ENCODE measurements at regions not wholly inside any gene's neighbourhood (a gene's known extent, or its start where the extent isn't known, plus 50 kb on each side); places are given as distances from the start of the nearest gene placed in this dataset.

DNA sequence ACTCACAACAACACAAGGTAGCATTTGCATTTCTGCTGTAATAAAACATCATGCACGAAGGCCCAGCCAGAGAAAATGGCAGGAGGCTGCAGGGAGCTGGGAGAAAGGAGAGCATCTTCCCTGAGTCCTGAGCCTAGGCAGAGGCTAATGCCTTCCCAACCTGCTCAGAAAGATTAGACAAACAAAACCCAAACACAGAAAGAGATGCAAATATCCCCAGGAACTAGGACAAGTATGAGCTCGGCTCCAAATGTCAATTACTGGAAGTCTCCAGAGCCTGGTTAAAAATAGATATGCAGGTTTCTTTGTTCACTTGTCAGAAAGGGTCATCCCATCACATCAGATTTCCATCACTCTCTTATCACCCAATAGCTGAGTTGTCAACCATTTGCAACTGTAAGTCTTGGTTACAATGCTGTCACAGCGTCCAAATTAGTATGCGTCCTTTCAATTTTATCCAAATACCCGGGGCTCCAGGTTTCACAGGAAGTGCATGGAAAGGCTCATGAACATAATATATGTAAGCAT lies 316.5 kb upstream of the CELF2 start:
- no TSS peak for BruUV-seq (replicated peaks)
- Histone ChIP-seq H3K4ac (ENCODE audit: low read depth, low read length) (no peak overlapping the region), H3K9me1 (ENCODE audit: insufficient read depth, low read length) (no peaks in the 10 kb centered on the region), H3K4me2 (ENCODE audit: low read depth, low read length) (no peak overlapping the region), H4K20me1 (ENCODE audit: insufficient read depth, low read length) (no peaks in the 10 kb centered on the region), H2BK120ac (ENCODE audit: low read depth, low read length) (no peak overlapping the region), H2AK9ac (replicated peaks; ENCODE audit: low read depth, low read length, poor library complexity) (no peak overlapping the region), H3K36me3 (ENCODE audit: control insufficient read depth, insufficient read depth, low read length) (no peaks in the 10 kb centered on the region), H2AFZ (replicated peaks; ENCODE audit: low read length, poor library complexity) (no peak overlapping the region), H2BK20ac (ENCODE audit: low read depth, low read length) (no peak overlapping the region), H4K5ac (ENCODE audit: low read depth, low read length) (no peak overlapping the region), H3K9ac (ENCODE audit: low read depth, low read length) (no peak overlapping the region), H3K9me3 (ENCODE audit: control insufficient read depth, insufficient read depth, low read length) (no peaks in the 10 kb centered on the region), H3K56ac (ENCODE audit: extremely low read depth, insufficient read depth, low read length) (no peak overlapping the region), H3K18ac (ENCODE audit: low read depth, low read length) (no peak overlapping the region), H3K14ac (replicated peaks; ENCODE audit: low read depth, low read length) (no peak overlapping the region), H3K79me1 (ENCODE audit: low read depth in 1 of 2, low read length in 2 of 2) (no peaks in the 10 kb centered on the region), H3K4me1 (ENCODE audit: control insufficient read depth, insufficient read depth, low read length) (no peaks in the 10 kb centered on the region), H4K91ac (ENCODE audit: insufficient read depth, low read depth, low read length) (no peak overlapping the region), H3K4me3 (ENCODE audit: insufficient read depth, low read depth, low read length) (no peak overlapping the region), H3K27me3 (ENCODE audit: control insufficient read depth, insufficient read depth, low read length) (no peaks in the 10 kb centered on the region), H4K8ac (ENCODE audit: low read depth in 2 of 2, low read length in 2 of 2) (no peak overlapping the region), H3K23ac (ENCODE audit: low read depth, low read length) (no peak overlapping the region), H2AK5ac (ENCODE audit: low read depth, low read length) (no peak overlapping the region), H3K27ac (ENCODE audit: insufficient read depth, low read length) (no peak overlapping the region), H2BK15ac (ENCODE audit: low read depth, low read length) (no peak overlapping the region), H2BK5ac (ENCODE audit: low read depth, low read length, poor library complexity, severe bottlenecking) (no peak overlapping the region)
- no CpG with 5 or more reads among the region's 5 CpGs for WGBS, 2 experiments (ENCODE audit: extremely low coverage in 2 of 2, insufficient read length in 1 of 2)
- dilution Hi-C loops (cut with HindIII; ENCODE audit: low sequenced_read_pairs, unreplicated experiment) (no loop called here), in situ Hi-C loops (cut with MboI; ENCODE audit: low sequenced_read_pairs) (no loop called here), intact Hi-C loops (cut with micrococcal nuclease) (no loop called here)
- TF ChIP-seq RFX5 (IDR thresholded peaks at IDR 0.05; ENCODE audit: low read depth, low read length) (no peak), NFE2L2 (IDR thresholded peaks at IDR 0.05; ENCODE audit: low read depth, low read length) (no peak), BHLHE40 (IDR thresholded peaks at IDR 0.05; ENCODE audit: low read depth, low read length) (no peak), CEBPB (IDR thresholded peaks at IDR 0.05; ENCODE audit: low read depth, low read length) (no peak), POLR2A (IDR thresholded peaks at IDR 0.05; ENCODE audit: low read depth, low read length) (no peak), RCOR1 (IDR thresholded peaks at IDR 0.05; ENCODE audit: insufficient replicate concordance, low read length) (no peak), SMC3 (IDR thresholded peaks at IDR 0.05; ENCODE audit: low read depth, low read length) (no peak), MAFK (IDR thresholded peaks at IDR 0.05; ENCODE audit: low read depth, low read length) (no peak), MAZ (IDR thresholded peaks at IDR 0.05; ENCODE audit: borderline replicate concordance, low read depth, low read length) (no peak), CHD1 (IDR thresholded peaks at IDR 0.05; ENCODE audit: low read depth, low read length) (no peak), FOS (IDR thresholded peaks at IDR 0.05; ENCODE audit: low read depth, low read length) (no peak), MXI1 (IDR thresholded peaks at IDR 0.05; ENCODE audit: borderline replicate concordance, low read depth, low read length) (no peak)
- TF ChIP-seq, protein P1, sequence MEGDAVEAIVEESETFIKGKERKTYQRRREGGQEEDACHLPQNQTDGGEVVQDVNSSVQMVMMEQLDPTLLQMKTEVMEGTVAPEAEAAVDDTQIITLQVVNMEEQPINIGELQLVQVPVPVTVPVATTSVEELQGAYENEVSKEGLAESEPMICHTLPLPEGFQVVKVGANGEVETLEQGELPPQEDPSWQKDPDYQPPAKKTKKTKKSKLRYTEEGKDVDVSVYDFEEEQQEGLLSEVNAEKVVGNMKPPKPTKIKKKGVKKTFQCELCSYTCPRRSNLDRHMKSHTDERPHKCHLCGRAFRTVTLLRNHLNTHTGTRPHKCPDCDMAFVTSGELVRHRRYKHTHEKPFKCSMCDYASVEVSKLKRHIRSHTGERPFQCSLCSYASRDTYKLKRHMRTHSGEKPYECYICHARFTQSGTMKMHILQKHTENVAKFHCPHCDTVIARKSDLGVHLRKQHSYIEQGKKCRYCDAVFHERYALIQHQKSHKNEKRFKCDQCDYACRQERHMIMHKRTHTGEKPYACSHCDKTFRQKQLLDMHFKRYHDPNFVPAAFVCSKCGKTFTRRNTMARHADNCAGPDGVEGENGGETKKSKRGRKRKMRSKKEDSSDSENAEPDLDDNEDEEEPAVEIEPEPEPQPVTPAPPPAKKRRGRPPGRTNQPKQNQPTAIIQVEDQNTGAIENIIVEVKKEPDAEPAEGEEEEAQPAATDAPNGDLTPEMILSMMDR (conservative IDR thresholded peaks at IDR 0.05; ENCODE audit: low read depth, low read length): no peak
- DNase-seq (no peak), ATAC-seq (ENCODE audit: low read depth) (no peak)
- ChIA-PET POLR2A (ENCODE audit: unreplicated experiment) (no interaction called here), CTCF (no interaction called here)

All from IMR-90 (cell line).